H9 (cell line): ENCODE measurements at regions not wholly inside any gene's neighbourhood (a gene's known extent, or its start where the extent isn't known, plus 50 kb on each side); places are given as distances from the start of the nearest gene placed in this dataset.
A peak's percentile ranks its signal among the peaks of the same experiment; 100 is the strongest.

ENCODE experiments used
- DNase-seq: peaks from one replicate; pipeline ENCODE4 v3.0.0-alpha.2; 2017
- H2AFZ ChIP-seq: one replicate; pipeline ENCODE4 v1.6.1; 2013; ENCODE audit warnings: mild to moderate bottlenecking, low read length, control low read depth, moderate library complexity
- H2AK5ac ChIP-seq: 2 replicates; pipeline ENCODE4 v1.6.1; 2013; ENCODE audit warnings: low read length, control low read depth, mixed read lengths; ENCODE audit not compliant: insufficient read length
- H2BK120ac ChIP-seq: one replicate; pipeline ENCODE4 v1.6.1; 2013; ENCODE audit warnings: low read depth, mild to moderate bottlenecking, low read length, control low read depth, inconsistent platforms; ENCODE audit not compliant: poor library complexity, severe bottlenecking
- H2BK12ac ChIP-seq: 2 replicates; pipeline ENCODE4 v1.6.1; 2013; ENCODE audit warnings: low read length, control low read depth, mixed read lengths, low read depth; ENCODE audit not compliant: insufficient read length
- H2BK15ac ChIP-seq: 2 replicates; pipeline ENCODE4 v1.6.1; 2013; ENCODE audit warnings: low read depth, low read length, control low read depth
- H2BK20ac ChIP-seq: one replicate; pipeline ENCODE4 v1.6.1; 2013; ENCODE audit warnings: low read depth, mild to moderate bottlenecking, low read length, control low read depth, inconsistent platforms; ENCODE audit not compliant: poor library complexity, severe bottlenecking
- H2BK5ac ChIP-seq: 2 replicates; pipeline ENCODE4 v1.6.1; 2013; ENCODE audit warnings: low read length, control low read depth, mixed read lengths; ENCODE audit not compliant: insufficient read length
- H3K14ac ChIP-seq: 2 replicates; pipeline ENCODE4 v1.6.1; 2013; ENCODE audit warnings: low read length, control low read depth; ENCODE audit not compliant: insufficient read depth
- H3K18ac ChIP-seq: 2 replicates; pipeline ENCODE4 v1.6.1; 2013; ENCODE audit warnings: low read depth, mild to moderate bottlenecking, mixed read lengths, low read length, control low read depth; ENCODE audit not compliant: insufficient read length
- H3K23ac ChIP-seq: 2 replicates; pipeline ENCODE4 v1.6.1; 2013; ENCODE audit warnings: low read length, control low read depth, mixed read lengths, low read depth; ENCODE audit not compliant: insufficient read length
- H3K23me2 ChIP-seq: 2 replicates; pipeline ENCODE4 v1.6.1; 2013; ENCODE audit warnings: low read depth, mild to moderate bottlenecking, mixed read lengths, low read length, control low read depth; ENCODE audit not compliant: insufficient read length, poor library complexity, severe bottlenecking
- H3K27ac ChIP-seq: 2 replicates; pipeline ENCODE4 v1.5.1; 2013; ENCODE audit warnings: low read length, control low read depth, mixed read lengths, low read depth; ENCODE audit not compliant: insufficient read length
- H3K27me3 ChIP-seq: 2 replicates; pipeline ENCODE4 v1.6.1; 2013; ENCODE audit warnings: low read length, control low read depth, inconsistent platforms; ENCODE audit not compliant: insufficient read depth
- H3K4ac ChIP-seq: 2 replicates; pipeline ENCODE4 v1.6.1; 2013; ENCODE audit warnings: low read depth, mild to moderate bottlenecking, control low read depth, inconsistent platforms, low read length, moderate library complexity
- H3K4me1 ChIP-seq: 2 replicates; pipeline ENCODE4 v1.6.1; 2013; ENCODE audit warnings: low read length, control low read depth, inconsistent platforms; ENCODE audit not compliant: insufficient read depth
- H3K4me2 ChIP-seq: 2 replicates; pipeline ENCODE4 v1.6.1; 2013; ENCODE audit warnings: low read length, control low read depth, mixed read lengths; ENCODE audit not compliant: insufficient read length, insufficient read depth
- H3K56ac ChIP-seq: 2 replicates; pipeline ENCODE4 v1.6.1; 2013; ENCODE audit warnings: low read depth, mild to moderate bottlenecking, mixed read lengths, low read length, control low read depth; ENCODE audit not compliant: insufficient read length
- H3K79me1 ChIP-seq: 2 replicates; pipeline ENCODE4 v1.6.1; 2013; ENCODE audit warnings: low read depth, mild to moderate bottlenecking, moderate library complexity, low read length, control low read depth, inconsistent platforms; ENCODE audit not compliant: insufficient read depth, poor library complexity, severe bottlenecking
- H3K79me2 ChIP-seq: 2 replicates; pipeline ENCODE4 v1.6.1; 2013; ENCODE audit warnings: low read length, control low read depth, inconsistent platforms; ENCODE audit not compliant: insufficient read depth
- H3K9ac ChIP-seq: 2 replicates; pipeline ENCODE4 v1.6.1; 2013; ENCODE audit warnings: low read length, control low read depth, mixed read lengths; ENCODE audit not compliant: insufficient read length; ENCODE audit errors: extremely low read depth
- H3K9me3 ChIP-seq: one replicate; pipeline ENCODE4 v1.6.1; 2013; ENCODE audit warnings: low read depth, low read length, inconsistent platforms; ENCODE audit not compliant: control insufficient read depth
- H3T11ph ChIP-seq: one replicate; pipeline ENCODE4 v1.6.1; 2013; ENCODE audit warnings: mild to moderate bottlenecking, low read length, control low read depth, inconsistent platforms
- H4K20me1 ChIP-seq: one replicate; pipeline ENCODE4 v1.6.1; 2013; ENCODE audit not compliant: control insufficient read depth, insufficient read length, insufficient read depth
- H4K5ac ChIP-seq: 2 replicates; pipeline ENCODE4 v1.6.1; 2013; ENCODE audit warnings: low read depth, mild to moderate bottlenecking, mixed read lengths, low read length, control low read depth; ENCODE audit not compliant: insufficient read length
- H4K8ac ChIP-seq: replicated peaks from 2 replicates; pipeline ENCODE4 v1.6.1; 2013; ENCODE audit warnings: low read length, control low read depth, mixed read lengths, low read depth; ENCODE audit not compliant: insufficient read length
- H4K91ac ChIP-seq: 2 replicates; pipeline ENCODE4 v1.6.1; 2013; ENCODE audit warnings: low read depth, mild to moderate bottlenecking, moderate library complexity, mixed read lengths, low read length, control low read depth; ENCODE audit not compliant: insufficient read length
- H3K27ac Mint-ChIP-seq, 3 experiments: 2 replicates in 2 of 3; 3 replicates in 1 of 3; pipeline ENCODE4 v1.8.0; 2020 to 2021; ENCODE audit warnings: mixed read lengths in 3 of 3, mild to moderate bottlenecking in 1 of 3, moderate library complexity in 1 of 3
- H3K27me3 Mint-ChIP-seq: 2 replicates; pipeline ENCODE4 v1.8.0; 2021; ENCODE audit warnings: low read depth, mild to moderate bottlenecking, moderate library complexity, mixed read lengths
- H3K36me3 Mint-ChIP-seq, 3 experiments: 2 replicates in 2 of 3; 3 replicates in 1 of 3; pipeline ENCODE4 v1.8.0; 2020 to 2021; ENCODE audit warnings: low read depth in 3 of 3, mixed read lengths in 3 of 3; ENCODE audit not compliant: insufficient read depth in 1 of 3
- H3K4me1 Mint-ChIP-seq, 2 experiments: 2 replicates each; pipeline ENCODE4 v1.8.0; 2020; ENCODE audit warnings: mixed read lengths in 2 of 2
- H3K4me3 Mint-ChIP-seq, 2 experiments: 2 replicates in 1 of 2; 3 replicates in 1 of 2; pipeline ENCODE4 v1.8.0; 2020 to 2021; ENCODE audit warnings: mild to moderate bottlenecking in 2 of 2, mixed read lengths in 2 of 2, moderate library complexity in 1 of 2
- H3K9me3 Mint-ChIP-seq, 2 experiments: 2 replicates in 1 of 2; 3 replicates in 1 of 2; pipeline ENCODE4 v1.8.0; 2020; ENCODE audit warnings: mild to moderate bottlenecking in 2 of 2, mixed read lengths in 2 of 2, moderate library complexity in 1 of 2
- WGBS: extraction: QIAGEN DNeasy Blood & Tissue Kit; methylation state at CpG from one replicate; pipeline ENCODE4 v1.1.7; 2013; ENCODE audit warnings: missing lambda C conversion rate, low lambda C conversion rate, mixed read lengths; ENCODE audit not compliant: insufficient read length; ENCODE audit errors: extremely low coverage; 5-methylcytosine and 5-hydroxymethylcytosine counted together
- TF ChIP-seq, protein P1 (sequence below): fragments of 200-600 bp; sonication (generic); conservative IDR thresholded peaks from 3 replicates; pipeline ENCODE4 v1.8.0; 2021; ENCODE audit warnings: antibody characterized with exemption, mild to moderate bottlenecking

DNA sequence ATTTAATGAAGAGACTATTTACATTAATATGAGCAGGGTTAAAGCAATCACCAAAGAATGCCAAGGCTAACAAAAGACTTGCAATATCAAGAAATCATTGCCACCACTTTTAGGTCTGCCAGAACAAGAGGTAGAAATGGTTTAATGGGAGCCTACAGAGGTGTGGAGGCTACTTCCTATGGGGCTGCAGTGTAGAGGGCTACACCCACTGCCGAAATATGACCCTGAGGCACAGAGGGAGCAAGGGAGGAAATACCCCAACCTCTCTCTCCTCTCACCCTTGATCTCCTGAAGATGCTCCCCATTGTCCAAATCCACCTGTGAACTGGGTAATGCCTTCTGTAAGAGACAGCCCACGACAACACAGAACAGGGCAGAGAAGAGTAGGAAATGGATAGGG lies 315.4 kb downstream of the SMAD2 start:
- H2BK120ac ChIP-seq, result no peak overlapping the region
- no peak overlapping the region for H2AK5ac ChIP-seq
- no CpG with 5 or more reads among the region's 2 CpGs for WGBS
- H3K79me2 ChIP-seq, result no peaks in the 10 kb centered on the region
- H2BK12ac ChIP-seq, result no peak overlapping the region
- H3K4me2 ChIP-seq, result no peak overlapping the region
- peaks cover 3% of the 10 kb centered on the region; the same call in 1 of the 2 replicates for H3K4me1 ChIP-seq
- Mint-ChIP-seq H3K36me3 (peaks cover 0 to 7% (median 3%) of the 10 kb centered on the region in 3 experiments; a peak in 3 of 7 replicates), H3K27ac (no peak overlapping the region), H3K4me1 (peaks cover 15 to 18% of the 10 kb centered on the region in 2 experiments), H3K4me3 (no peak overlapping the region), H3K27me3 (no peaks in the 10 kb centered on the region), H3K9me3 (peaks cover 0 to 5% of the 10 kb centered on the region in 2 experiments; a peak in 4 of 5 replicates)
- no peak overlapping the region for H4K91ac ChIP-seq
- no peaks in the 10 kb centered on the region for H4K20me1 ChIP-seq
- no peak overlapping the region for H3K27ac ChIP-seq
- no peak overlapping the region for H2BK20ac ChIP-seq
- no peak overlapping the region for H3K23ac ChIP-seq
- H3K9me3 ChIP-seq, result no peaks in the 10 kb centered on the region
- peak; percentile 10 for DNase-seq
- no peak overlapping the region for H3K9ac ChIP-seq
- no peaks in the 10 kb centered on the region for H3K23me2 ChIP-seq
- H3K14ac ChIP-seq, result no peak overlapping the region
- no peak overlapping the region for H3T11ph ChIP-seq
- no peak overlapping the region for H4K8ac ChIP-seq
- TF ChIP-seq, protein P1, sequence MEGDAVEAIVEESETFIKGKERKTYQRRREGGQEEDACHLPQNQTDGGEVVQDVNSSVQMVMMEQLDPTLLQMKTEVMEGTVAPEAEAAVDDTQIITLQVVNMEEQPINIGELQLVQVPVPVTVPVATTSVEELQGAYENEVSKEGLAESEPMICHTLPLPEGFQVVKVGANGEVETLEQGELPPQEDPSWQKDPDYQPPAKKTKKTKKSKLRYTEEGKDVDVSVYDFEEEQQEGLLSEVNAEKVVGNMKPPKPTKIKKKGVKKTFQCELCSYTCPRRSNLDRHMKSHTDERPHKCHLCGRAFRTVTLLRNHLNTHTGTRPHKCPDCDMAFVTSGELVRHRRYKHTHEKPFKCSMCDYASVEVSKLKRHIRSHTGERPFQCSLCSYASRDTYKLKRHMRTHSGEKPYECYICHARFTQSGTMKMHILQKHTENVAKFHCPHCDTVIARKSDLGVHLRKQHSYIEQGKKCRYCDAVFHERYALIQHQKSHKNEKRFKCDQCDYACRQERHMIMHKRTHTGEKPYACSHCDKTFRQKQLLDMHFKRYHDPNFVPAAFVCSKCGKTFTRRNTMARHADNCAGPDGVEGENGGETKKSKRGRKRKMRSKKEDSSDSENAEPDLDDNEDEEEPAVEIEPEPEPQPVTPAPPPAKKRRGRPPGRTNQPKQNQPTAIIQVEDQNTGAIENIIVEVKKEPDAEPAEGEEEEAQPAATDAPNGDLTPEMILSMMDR, result no peak
- H2BK15ac ChIP-seq, result no peak overlapping the region
- H2AFZ ChIP-seq, result no peak overlapping the region
- H3K4ac ChIP-seq, result no peak overlapping the region
- H3K79me1 ChIP-seq, result no peaks in the 10 kb centered on the region
- H4K5ac ChIP-seq, result no peak overlapping the region
- no peak overlapping the region for H3K18ac ChIP-seq
- no peaks in the 10 kb centered on the region for H3K27me3 ChIP-seq
- no peak overlapping the region for H2BK5ac ChIP-seq
- no peak overlapping the region for H3K56ac ChIP-seq
